SK-N-SH treated with all-trans-retinoic acid at 6 μM for 48 hours (cell line): ENCODE measurements at regions not wholly inside any gene's neighbourhood (a gene's known extent, or its start where the extent isn't known, plus 50 kb on each side); places are given as distances from the start of the nearest gene placed in this dataset.

ENCODE experiments used
- ATAC-seq: fragments of 200-7000 bp; cut with Tn5 transposase; 3 replicates; pipeline ENCODE4 v1.9.1; 2020; ENCODE audit warnings: mild to moderate bottlenecking, moderate library complexity
- ARNTL ChIP-seq: fragments of 450-650 bp; formaldehyde crosslinking; IDR thresholded peaks from 2 replicates; pipeline ENCODE4 v1.5.0; 2020; ENCODE audit warnings: low read depth, mild to moderate bottlenecking, moderate library complexity, borderline replicate concordance
- BACH2 ChIP-seq: fragments of 250-450 bp; sonication (Bioruptor Pico); IDR thresholded peaks from 2 replicates; pipeline ENCODE4 v1.9.0; 2021; ENCODE audit warnings: mild to moderate bottlenecking, borderline replicate concordance
- CREB5 ChIP-seq: fragments of 250-450 bp; sonication (Bioruptor Pico); IDR thresholded peaks from 2 replicates; pipeline ENCODE4 v1.5.1; 2020; ENCODE audit warnings: low read depth, mild to moderate bottlenecking, moderate library complexity
- CSDC2 ChIP-seq: fragments of 250-450 bp; sonication (Bioruptor Pico); IDR thresholded peaks from 2 replicates; pipeline ENCODE4 v1.5.0; 2020; ENCODE audit warnings: mild to moderate bottlenecking, moderate library complexity
- CSRNP3 ChIP-seq: fragments of 250-450 bp; sonication (Bioruptor Pico); IDR thresholded peaks from 2 replicates; pipeline ENCODE4 v1.5.1; 2021; ENCODE audit warnings: mild to moderate bottlenecking, moderate library complexity
- ESRRG ChIP-seq: fragments of 250-450 bp; sonication (Bioruptor Pico); IDR thresholded peaks from 2 replicates; pipeline ENCODE4 v1.6.1; 2021; ENCODE audit warnings: mild to moderate bottlenecking
- ISL1 ChIP-seq: fragments of 250-450 bp; sonication (Bioruptor Pico); IDR thresholded peaks from 2 replicates; pipeline ENCODE4 v2.1.2; 2022; ENCODE audit warnings: mild to moderate bottlenecking, moderate library complexity
- OSR1 ChIP-seq: fragments of 250-450 bp; sonication (Bioruptor Pico); IDR thresholded peaks from 2 replicates; pipeline ENCODE4 v1.8.0; 2022; ENCODE audit warnings: moderate library complexity, mild to moderate bottlenecking, inconsistent platforms
- PATZ1 ChIP-seq: fragments of 250-450 bp; sonication (Bioruptor Pico); IDR thresholded peaks from 2 replicates; pipeline ENCODE4 v1.8.0; 2020; ENCODE audit warnings: mild to moderate bottlenecking, moderate library complexity, borderline replicate concordance
- POU6F1 ChIP-seq: fragments of 250-450 bp; sonication (Bioruptor Pico); IDR thresholded peaks from 2 replicates; pipeline ENCODE4 v1.8.0; 2021; ENCODE audit warnings: low read depth, mild to moderate bottlenecking, moderate library complexity, borderline replicate concordance
- PPARA ChIP-seq: fragments of 250-450 bp; sonication (Bioruptor Pico); IDR thresholded peaks from 2 replicates; pipeline ENCODE4 v1.5.0; 2020; ENCODE audit warnings: mild to moderate bottlenecking, borderline replicate concordance
- SNAI2 ChIP-seq: fragments of 250-450 bp; sonication (Bioruptor Pico); IDR thresholded peaks from 2 replicates; pipeline ENCODE4 v1.5.0; 2020; ENCODE audit warnings: mild to moderate bottlenecking, moderate library complexity
- TCF4 ChIP-seq: fragments of 250-450 bp; sonication (Bioruptor Pico); IDR thresholded peaks from 2 replicates; pipeline ENCODE4 v1.8.0; 2021; ENCODE audit warnings: mild to moderate bottlenecking, moderate library complexity, borderline replicate concordance
- TOX ChIP-seq: fragments of 250-450 bp; sonication (Bioruptor Pico); IDR thresholded peaks from 2 replicates; pipeline ENCODE4 v1.8.0; 2021; ENCODE audit warnings: mild to moderate bottlenecking, moderate library complexity, borderline replicate concordance
- TSHZ2 ChIP-seq: fragments of 250-450 bp; sonication (Bioruptor Pico); IDR thresholded peaks from 2 replicates; pipeline ENCODE4 v1.5.0; 2020; ENCODE audit warnings: mild to moderate bottlenecking, moderate library complexity
- ZC3H10 ChIP-seq: fragments of 250-450 bp; sonication (Bioruptor Pico); IDR thresholded peaks from 2 replicates; pipeline ENCODE4 v1.5.1; 2021; ENCODE audit warnings: mild to moderate bottlenecking, moderate library complexity
- ZFP3 ChIP-seq: fragments of 250-450 bp; sonication (Bioruptor Pico); IDR thresholded peaks from 2 replicates; pipeline ENCODE4 v1.5.0; 2020; ENCODE audit warnings: mild to moderate bottlenecking, moderate library complexity
- ZFP30 ChIP-seq: fragments of 450-650 bp; formaldehyde crosslinking; IDR thresholded peaks from 2 replicates; pipeline ENCODE4 v1.5.0; 2022; ENCODE audit warnings: mild to moderate bottlenecking, moderate library complexity
- ZNF565 ChIP-seq: fragments of 450-650 bp; formaldehyde crosslinking; conservative IDR thresholded peaks from 2 replicates; pipeline ENCODE4 v1.5.0; 2020; ENCODE audit warnings: low read depth, mild to moderate bottlenecking, moderate library complexity
- ZNF70 ChIP-seq: fragments of 450-650 bp; formaldehyde crosslinking; IDR thresholded peaks from 2 replicates; pipeline ENCODE4 v1.5.0; 2020; ENCODE audit warnings: mild to moderate bottlenecking, moderate library complexity
- ZNF8 ChIP-seq: fragments of 450-650 bp; formaldehyde crosslinking; IDR thresholded peaks from 2 replicates; pipeline ENCODE4 v1.5.0; 2020; ENCODE audit warnings: mild to moderate bottlenecking, moderate library complexity

- TF ChIP-seq POU6F1 (CRISPR knock-in tag) (no peak), TOX (no peak), ZNF565 (no peak), SNAI2 (CRISPR knock-in tag) (no peak)
Measured at GRCh38 chr4:155521382-155521781, 144.6 kb upstream of the MAP9 start (continued).

GRCh38 chr4:155515444-155516075, 138.8 kb upstream of the MAP9 start:
- no peak for ATAC-seq
- no peak for TF ChIP-seq ISL1 (CRISPR knock-in tag)
- TF ChIP-seq ZFP30 (CRISPR knock-in tag): no peak
- no peak for TF ChIP-seq CSRNP3 (CRISPR knock-in tag)
- TF ChIP-seq TCF4 (CRISPR knock-in tag): no peak
- no peak for TF ChIP-seq ZFP3 (CRISPR knock-in tag)
- TF ChIP-seq ESRRG (CRISPR knock-in tag): no peak
- no peak for TF ChIP-seq CREB5 (CRISPR knock-in tag)
- TF ChIP-seq SNAI2 (CRISPR knock-in tag): no peak
- TF ChIP-seq TOX: no peak
- no peak for TF ChIP-seq ARNTL
- no peak for TF ChIP-seq ZC3H10
- TF ChIP-seq ZNF8 (CRISPR knock-in tag): no peak
- TF ChIP-seq PATZ1 (CRISPR knock-in tag): no peak
- TF ChIP-seq CSDC2: no peak
- no peak for TF ChIP-seq PPARA (CRISPR knock-in tag)

GRCh38 chr4:155514628-155515027, 137.9 kb upstream of the MAP9 start:
- no peak for TF ChIP-seq TOX
- no peak for TF ChIP-seq ZC3H10
- TF ChIP-seq ZNF565: no peak
- TF ChIP-seq PPARA (CRISPR knock-in tag): no peak
- TF ChIP-seq ISL1 (CRISPR knock-in tag): no peak
- no peak for TF ChIP-seq POU6F1 (CRISPR knock-in tag)
- TF ChIP-seq ZFP30 (CRISPR knock-in tag): no peak
- no peak for TF ChIP-seq ZFP3 (CRISPR knock-in tag)
- no peak for TF ChIP-seq TSHZ2
- no peak for TF ChIP-seq ZNF8 (CRISPR knock-in tag)
- no peak for TF ChIP-seq SNAI2 (CRISPR knock-in tag)
- no peak for TF ChIP-seq ESRRG (CRISPR knock-in tag)
- TF ChIP-seq ZNF70: no peak
- no peak for TF ChIP-seq CSRNP3 (CRISPR knock-in tag)
- TF ChIP-seq ARNTL: no peak
- no peak for TF ChIP-seq OSR1 (CRISPR knock-in tag)
- TF ChIP-seq CSDC2: no peak
- TF ChIP-seq TCF4 (CRISPR knock-in tag): no peak
- TF ChIP-seq CREB5 (CRISPR knock-in tag): no peak
- no peak for TF ChIP-seq BACH2 (CRISPR knock-in tag)
- TF ChIP-seq, all 23 proteins: peak for 0
- no peak for ATAC-seq
